Parathyroid adenoma (tissue), 2 donors: ENCODE measurements at regions not wholly inside any gene's neighbourhood (a gene's known extent, or its start where the extent isn't known, plus 50 kb on each side); places are given as distances from the start of the nearest gene placed in this dataset.

Experiments used
- H2AFZ ChIP-seq: fragments of 300-600 bp; sonication (generic); one replicate; pipeline ENCODE4 v1.7.0; 2017; ENCODE audit warnings: antibody characterized with exemption, mild to moderate bottlenecking
- H3K27ac ChIP-seq: fragments of 300-600 bp; sonication (generic); one replicate; pipeline ENCODE4 v1.7.0; 2017
- H3K27me3 ChIP-seq: fragments of 300-600 bp; sonication (generic); one replicate; pipeline ENCODE4 v1.7.0; 2017; ENCODE audit warnings: low read length; ENCODE audit not compliant: control insufficient read depth, insufficient read depth
- H3K36me3 ChIP-seq: fragments of 300-600 bp; sonication (generic); one replicate; pipeline ENCODE4 v1.7.0; 2017; ENCODE audit warnings: low read length; ENCODE audit not compliant: control insufficient read depth, insufficient read depth
- H3K4me1 ChIP-seq: fragments of 300-600 bp; sonication (generic); one replicate; pipeline ENCODE4 v1.7.0; 2017; ENCODE audit warnings: control low read depth
- H3K4me2 ChIP-seq: fragments of 300-600 bp; sonication (generic); one replicate; pipeline ENCODE4 v1.7.0; 2017; ENCODE audit warnings: low read length
- H3K4me3 ChIP-seq: fragments of 300-600 bp; sonication (generic); one replicate; pipeline ENCODE4 v1.7.0; 2017; ENCODE audit warnings: low read depth, low read length
- H3K79me2 ChIP-seq: fragments of 300-600 bp; sonication (generic); one replicate; pipeline ENCODE4 v1.7.0; 2017; ENCODE audit warnings: control low read depth
- H3K9ac ChIP-seq: fragments of 300-600 bp; sonication (generic); one replicate; pipeline ENCODE4 v1.7.0; 2017; ENCODE audit warnings: mild to moderate bottlenecking
- H3K9me3 ChIP-seq: fragments of 300-600 bp; sonication (generic); one replicate; pipeline ENCODE4 v1.7.0; 2017; ENCODE audit warnings: low read length; ENCODE audit not compliant: control insufficient read depth
- TF ChIP-seq, protein P1 (sequence below): fragments of 300-600 bp; sonication (generic); IDR thresholded peaks from one replicate; pipeline ENCODE4 v1.7.0; 2017; ENCODE audit warnings: antibody characterized with exemption, mild to moderate bottlenecking
- donor health status: primary hyperparathyroidism.

DNA sequence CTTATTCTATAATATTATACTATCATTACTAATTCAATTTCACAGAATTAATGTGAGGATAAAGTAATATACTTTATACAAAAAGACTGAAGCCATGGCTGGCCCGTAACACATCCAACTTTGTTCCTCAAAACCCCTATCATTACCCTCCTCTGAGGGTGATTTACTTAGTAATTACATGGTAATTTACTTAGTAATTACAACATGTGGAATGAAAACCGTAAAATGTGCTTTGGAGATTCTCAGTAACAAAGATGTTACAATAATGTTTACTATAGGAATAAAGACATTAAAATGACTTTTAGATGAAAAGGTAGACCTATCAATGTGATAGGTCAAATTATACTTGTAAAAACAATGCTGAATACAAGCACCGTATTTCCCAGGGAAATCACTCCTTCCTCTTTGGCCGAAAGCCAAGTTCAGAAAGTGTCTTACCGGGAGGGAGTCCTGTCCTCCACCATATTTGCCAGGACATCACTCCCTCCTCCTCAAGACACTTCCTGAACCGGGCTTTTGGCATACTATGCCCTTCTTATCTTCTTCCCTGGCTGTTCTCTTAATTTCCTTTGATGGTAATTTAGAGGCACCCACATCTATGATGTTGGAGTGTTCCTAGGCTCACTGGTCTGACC is 1047.8 kb downstream of the SOCS6 start:
- no peak overlapping the region for H3K9ac ChIP-seq
- no peaks in the 10 kb centered on the region for H3K9me3 ChIP-seq
- H2AFZ ChIP-seq, result no peak overlapping the region
- H3K27ac ChIP-seq, result no peak overlapping the region
- TF ChIP-seq, protein P1, sequence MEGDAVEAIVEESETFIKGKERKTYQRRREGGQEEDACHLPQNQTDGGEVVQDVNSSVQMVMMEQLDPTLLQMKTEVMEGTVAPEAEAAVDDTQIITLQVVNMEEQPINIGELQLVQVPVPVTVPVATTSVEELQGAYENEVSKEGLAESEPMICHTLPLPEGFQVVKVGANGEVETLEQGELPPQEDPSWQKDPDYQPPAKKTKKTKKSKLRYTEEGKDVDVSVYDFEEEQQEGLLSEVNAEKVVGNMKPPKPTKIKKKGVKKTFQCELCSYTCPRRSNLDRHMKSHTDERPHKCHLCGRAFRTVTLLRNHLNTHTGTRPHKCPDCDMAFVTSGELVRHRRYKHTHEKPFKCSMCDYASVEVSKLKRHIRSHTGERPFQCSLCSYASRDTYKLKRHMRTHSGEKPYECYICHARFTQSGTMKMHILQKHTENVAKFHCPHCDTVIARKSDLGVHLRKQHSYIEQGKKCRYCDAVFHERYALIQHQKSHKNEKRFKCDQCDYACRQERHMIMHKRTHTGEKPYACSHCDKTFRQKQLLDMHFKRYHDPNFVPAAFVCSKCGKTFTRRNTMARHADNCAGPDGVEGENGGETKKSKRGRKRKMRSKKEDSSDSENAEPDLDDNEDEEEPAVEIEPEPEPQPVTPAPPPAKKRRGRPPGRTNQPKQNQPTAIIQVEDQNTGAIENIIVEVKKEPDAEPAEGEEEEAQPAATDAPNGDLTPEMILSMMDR, result no peak
- H3K27me3 ChIP-seq, result no peaks in the 10 kb centered on the region
- no peak overlapping the region for H3K4me3 ChIP-seq
- H3K79me2 ChIP-seq, result no peaks in the 10 kb centered on the region
- no peaks in the 10 kb centered on the region for H3K36me3 ChIP-seq
- H3K4me2 ChIP-seq, result no peak overlapping the region
- H3K4me1 ChIP-seq, result no peaks in the 10 kb centered on the region

DNA sequence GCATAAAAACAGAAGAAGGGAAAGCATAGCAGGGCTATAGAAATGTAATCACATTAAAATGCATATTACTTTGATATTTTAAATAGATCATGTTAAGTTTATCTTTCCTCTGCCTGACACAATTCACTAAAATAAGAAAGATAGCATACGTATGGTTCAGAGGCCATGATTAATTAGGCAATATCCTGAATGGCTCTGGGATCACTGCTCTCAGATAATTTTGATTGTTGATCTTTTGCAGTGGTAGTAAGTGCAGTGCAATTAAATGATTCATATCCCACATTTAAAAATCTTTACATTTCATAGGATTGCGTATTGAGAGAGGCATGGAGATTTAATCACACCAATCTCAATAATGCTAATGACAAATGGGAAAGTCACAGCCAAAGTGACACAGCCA is 1040.7 kb downstream of the SOCS6 start:
- Histone ChIP-seq H3K9me3 (no peaks in the 10 kb centered on the region), H3K4me3 (no peak overlapping the region), H3K27me3 (no peaks in the 10 kb centered on the region), H3K4me2 (no peak overlapping the region), H3K79me2 (no peaks in the 10 kb centered on the region), H3K4me1 (no peaks in the 10 kb centered on the region), H3K27ac (no peak overlapping the region), H3K36me3 (no peaks in the 10 kb centered on the region), H2AFZ (no peak overlapping the region), H3K9ac (no peak overlapping the region)
- TF ChIP-seq, protein P1, result no peak

DNA sequence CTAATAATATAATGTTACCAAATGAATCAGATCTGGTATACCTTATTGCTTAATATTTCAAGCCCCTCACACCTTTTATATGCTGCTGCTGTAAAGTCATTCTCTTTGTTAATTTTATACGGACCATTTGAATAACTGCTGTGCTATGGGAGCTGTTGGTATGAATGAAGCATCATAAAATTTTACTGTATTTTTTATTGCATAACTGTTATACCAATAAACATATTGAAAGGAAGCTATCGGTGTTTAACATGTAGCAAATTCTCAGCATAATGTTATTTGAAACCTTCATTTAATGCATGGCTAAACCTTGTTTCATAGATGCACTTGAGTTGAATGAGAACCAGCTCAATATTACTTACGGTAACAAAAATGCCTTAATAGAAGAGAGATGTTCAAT is 1040.3 kb downstream of the SOCS6 start:
- Histone ChIP-seq H3K9me3 (no peaks in the 10 kb centered on the region), H3K9ac (no peak overlapping the region), H3K4me3 (no peak overlapping the region), H3K36me3 (no peaks in the 10 kb centered on the region), H2AFZ (no peak overlapping the region), H3K79me2 (no peaks in the 10 kb centered on the region), H3K27me3 (no peaks in the 10 kb centered on the region), H3K4me2 (no peak overlapping the region), H3K27ac (no peak overlapping the region), H3K4me1 (no peaks in the 10 kb centered on the region)
- TF ChIP-seq, protein P1, result no peak

DNA sequence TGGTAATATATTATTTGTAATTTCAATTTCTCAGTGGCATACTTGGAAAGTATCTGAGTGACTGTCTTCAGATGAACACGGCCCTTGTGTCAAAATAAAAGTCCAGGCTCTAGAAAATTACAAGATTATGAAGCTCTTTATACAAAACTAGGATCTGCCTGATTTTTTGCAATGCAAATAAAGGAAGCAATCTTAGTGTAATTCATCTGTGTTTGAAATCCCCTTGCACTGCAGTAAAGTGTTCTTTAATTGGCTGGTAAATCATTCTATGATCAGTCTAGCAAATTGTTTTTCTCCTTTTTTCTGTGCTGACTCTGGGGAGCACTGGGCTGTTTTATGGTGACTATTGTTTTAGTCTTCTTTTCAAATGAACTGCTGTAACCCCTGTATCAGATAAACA is 1039.0 kb downstream of the SOCS6 start:
- no peaks in the 10 kb centered on the region for H3K9me3 ChIP-seq
- no peak overlapping the region for H3K4me2 ChIP-seq
- no peaks in the 10 kb centered on the region for H3K27me3 ChIP-seq

More for the DNA sequence above, 1039.0 kb downstream of the SOCS6 start:
- no peaks in the 10 kb centered on the region for H3K79me2 ChIP-seq
- H3K4me1 ChIP-seq, result no peaks in the 10 kb centered on the region
- TF ChIP-seq, protein P1, result no peak
- no peaks in the 10 kb centered on the region for H3K36me3 ChIP-seq
- H2AFZ ChIP-seq, result no peak overlapping the region
- H3K4me3 ChIP-seq, result no peak overlapping the region
- no peak overlapping the region for H3K9ac ChIP-seq
- no peak overlapping the region for H3K27ac ChIP-seq
